Tibial nerve (tissue), 4 donors: ENCODE measurements at regions not wholly inside any gene's neighbourhood (a gene's known extent, or its start where the extent isn't known, plus 50 kb on each side); places are given as distances from the start of the nearest gene placed in this dataset.

ENCODE experiments used
- EP300 ChIP-seq, 2 donors: sonication (generic); formaldehyde crosslinking; IDR thresholded peaks; one replicate each; pipeline ENCODE4 v1.6.1; 2017; ENCODE audit warnings: antibody characterized with exemption in 2 of 2, mild to moderate bottlenecking in 1 of 2
- POLR2A ChIP-seq, 2 donors: fragments of 450-650 bp; IDR thresholded peaks; one replicate each; pipeline ENCODE4 v1.6.1; 2017; ENCODE audit warnings: antibody characterized with exemption in 2 of 2, mild to moderate bottlenecking in 2 of 2, moderate library complexity in 2 of 2
- TF ChIP-seq, protein P1 (sequence below), 5 experiments: fragments of 200-600 bp in 3 of 5; fragments of 450-650 bp in 2 of 5; sonication (generic) in 3 of 5; IDR thresholded peaks; one replicate each; pipeline ENCODE4 v1.5.1; 2016 to 2019; ENCODE audit warnings: antibody characterized with exemption in 5 of 5, mild to moderate bottlenecking in 3 of 5, moderate library complexity in 2 of 5

GRCh38 chr4:89645482-89645881, 191.5 kb downstream of the SNCA start:
- TF ChIP-seq, protein P1, sequence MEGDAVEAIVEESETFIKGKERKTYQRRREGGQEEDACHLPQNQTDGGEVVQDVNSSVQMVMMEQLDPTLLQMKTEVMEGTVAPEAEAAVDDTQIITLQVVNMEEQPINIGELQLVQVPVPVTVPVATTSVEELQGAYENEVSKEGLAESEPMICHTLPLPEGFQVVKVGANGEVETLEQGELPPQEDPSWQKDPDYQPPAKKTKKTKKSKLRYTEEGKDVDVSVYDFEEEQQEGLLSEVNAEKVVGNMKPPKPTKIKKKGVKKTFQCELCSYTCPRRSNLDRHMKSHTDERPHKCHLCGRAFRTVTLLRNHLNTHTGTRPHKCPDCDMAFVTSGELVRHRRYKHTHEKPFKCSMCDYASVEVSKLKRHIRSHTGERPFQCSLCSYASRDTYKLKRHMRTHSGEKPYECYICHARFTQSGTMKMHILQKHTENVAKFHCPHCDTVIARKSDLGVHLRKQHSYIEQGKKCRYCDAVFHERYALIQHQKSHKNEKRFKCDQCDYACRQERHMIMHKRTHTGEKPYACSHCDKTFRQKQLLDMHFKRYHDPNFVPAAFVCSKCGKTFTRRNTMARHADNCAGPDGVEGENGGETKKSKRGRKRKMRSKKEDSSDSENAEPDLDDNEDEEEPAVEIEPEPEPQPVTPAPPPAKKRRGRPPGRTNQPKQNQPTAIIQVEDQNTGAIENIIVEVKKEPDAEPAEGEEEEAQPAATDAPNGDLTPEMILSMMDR (IDR thresholded peaks at IDR 0.05): no peak
- no peak for TF ChIP-seq POLR2A (IDR thresholded peaks at IDR 0.05)
- no peak for TF ChIP-seq EP300 (IDR thresholded peaks at IDR 0.05)
